SH-SY5Y (cell line): ENCODE measurements at regions not wholly inside any gene's neighbourhood (a gene's known extent, or its start where the extent isn't known, plus 50 kb on each side); places are given as distances from the start of the nearest gene placed in this dataset.

ENCODE experiments used
- GATA2 ChIP-seq: IDR thresholded peaks from 2 replicates; pipeline ENCODE4 v1.6.1; 2011; ENCODE audit warnings: mild to moderate bottlenecking, low read depth, low read length
- GATA3 ChIP-seq: IDR thresholded peaks from 2 replicates; pipeline ENCODE4 v1.6.1; 2011; ENCODE audit warnings: low read depth, mild to moderate bottlenecking, low read length, moderate library complexity

DNA sequence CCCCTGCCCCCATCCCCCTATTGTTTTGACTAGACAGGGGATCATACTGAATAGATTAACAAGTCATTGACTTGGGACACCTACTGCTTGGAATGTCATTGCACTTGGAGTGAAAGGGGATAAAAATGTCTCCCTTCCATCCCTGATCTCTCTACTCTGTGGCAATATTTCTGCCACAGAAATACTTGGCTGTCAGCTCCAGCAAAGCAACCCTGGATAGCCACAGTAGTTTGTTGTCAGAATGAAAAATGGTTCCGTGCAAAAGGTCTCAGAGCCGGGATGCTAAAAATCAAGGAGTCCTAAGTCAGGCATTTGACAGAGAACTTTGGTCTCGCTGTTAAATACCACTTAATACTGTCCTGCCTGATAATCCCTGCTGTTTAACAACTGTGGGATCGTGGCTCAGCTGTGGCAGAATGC is 722.0 kb upstream of the SOX9 start:
- TF ChIP-seq GATA3 (no peak), GATA2 (no peak)

DNA sequence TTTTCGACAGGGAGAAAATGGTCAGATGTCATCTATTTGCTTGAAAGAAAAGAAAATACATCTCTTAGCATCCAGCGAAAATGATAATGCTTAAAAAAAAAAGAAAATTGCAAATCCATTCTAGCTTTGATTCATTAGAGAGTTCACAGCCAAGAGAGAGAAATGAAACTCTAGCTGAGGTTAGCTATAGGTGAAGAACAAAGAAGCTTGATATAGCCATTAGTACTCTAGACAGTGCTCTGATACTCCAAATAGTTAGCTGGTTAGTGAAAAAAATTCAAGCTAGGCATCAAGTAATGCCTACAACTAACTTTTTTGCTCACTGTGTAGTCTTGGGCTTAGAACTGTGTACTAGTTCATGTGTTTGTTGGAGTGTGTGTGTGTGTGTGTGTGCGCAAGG is 721.6 kb upstream of the SOX9 start:
- TF ChIP-seq GATA2 (no peak), GATA3 (no peak)

DNA sequence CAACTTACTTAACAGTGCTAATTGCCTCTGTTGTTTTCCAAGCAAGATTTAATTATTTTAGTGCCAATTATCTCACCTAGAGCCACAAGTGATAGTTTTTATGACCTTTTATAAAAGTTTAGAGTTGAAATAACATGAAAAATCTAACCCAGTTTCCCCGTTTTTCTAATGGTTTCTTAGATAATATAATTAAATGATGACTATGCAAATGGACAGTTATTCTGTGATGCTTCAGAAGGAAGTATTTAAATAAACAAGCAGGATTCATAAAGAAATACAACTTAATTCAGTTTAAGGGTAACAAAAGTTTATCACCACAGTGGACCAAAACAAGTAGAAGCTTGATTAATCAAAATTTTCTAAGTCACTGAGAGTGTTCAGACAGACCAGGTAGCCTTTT is 721.2 kb upstream of the SOX9 start:
- no peak for TF ChIP-seq GATA3
- TF ChIP-seq GATA2 = no peak

DNA sequence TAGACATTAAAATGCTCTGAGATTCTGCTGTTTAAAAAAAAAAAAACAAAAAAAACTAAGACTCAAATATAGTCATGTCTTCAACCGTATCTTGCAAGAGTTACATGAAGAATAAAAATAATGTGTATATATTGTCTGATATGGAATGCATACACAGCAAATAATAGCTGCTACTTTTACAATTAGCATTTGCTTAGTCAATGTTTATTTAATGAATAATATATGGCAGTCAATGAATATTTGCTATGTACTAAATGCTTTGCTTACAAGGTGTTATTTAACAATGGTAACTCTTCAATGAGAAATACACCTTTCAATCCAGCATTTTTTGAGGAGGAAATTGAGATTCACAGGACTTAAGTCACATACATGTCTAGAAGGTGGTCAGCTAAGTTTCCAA is 718.8 kb upstream of the SOX9 start:
- TF ChIP-seq GATA2 = no peak
- TF ChIP-seq GATA3 = no peak

DNA sequence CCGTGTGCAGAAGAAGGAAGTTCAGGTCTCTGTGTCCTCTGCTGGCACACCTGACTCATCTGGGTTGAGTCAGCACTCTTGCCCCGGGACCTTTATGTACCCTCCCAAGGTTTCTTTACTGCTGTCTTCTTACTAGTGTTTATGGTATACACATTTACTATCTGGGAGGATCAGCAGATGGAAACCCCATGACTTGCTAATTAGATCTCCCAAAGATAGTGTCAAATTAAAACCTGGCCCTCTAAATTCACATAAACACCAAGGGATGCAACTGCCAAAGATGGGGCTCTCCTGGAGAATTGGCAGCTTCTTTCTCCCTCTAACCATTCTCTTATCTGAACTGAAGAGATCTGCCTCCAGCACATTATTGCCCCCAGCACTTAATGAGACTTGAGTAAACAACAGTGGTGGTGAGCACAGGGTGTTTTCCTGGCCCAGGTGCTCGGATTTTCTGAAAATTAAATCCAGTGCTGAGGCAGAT is 718.1 kb upstream of the SOX9 start:
- peak; percentile 86 for TF ChIP-seq GATA3
- TF ChIP-seq GATA2 = peak; percentile 87

DNA sequence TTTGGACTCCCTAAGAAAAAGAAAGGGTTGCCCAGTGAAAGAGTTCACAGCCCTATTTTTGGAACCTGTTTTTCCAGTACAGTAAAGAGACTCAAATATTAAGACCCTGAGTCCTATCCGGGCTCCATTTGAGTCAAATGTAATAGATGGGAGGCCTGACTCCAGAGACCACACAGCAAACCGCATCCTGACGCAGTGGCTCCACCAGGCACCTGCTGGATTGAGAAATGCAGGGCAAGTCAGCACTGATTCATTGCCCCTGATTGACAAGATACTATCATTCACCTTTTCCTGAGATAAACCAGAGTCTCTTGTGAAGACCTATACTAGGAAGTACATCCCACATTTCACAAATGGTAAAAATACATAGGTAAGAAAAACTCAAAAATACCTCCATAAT is 715.7 kb upstream of the SOX9 start:
- TF ChIP-seq GATA3 (no peak), GATA2 (no peak)

DNA sequence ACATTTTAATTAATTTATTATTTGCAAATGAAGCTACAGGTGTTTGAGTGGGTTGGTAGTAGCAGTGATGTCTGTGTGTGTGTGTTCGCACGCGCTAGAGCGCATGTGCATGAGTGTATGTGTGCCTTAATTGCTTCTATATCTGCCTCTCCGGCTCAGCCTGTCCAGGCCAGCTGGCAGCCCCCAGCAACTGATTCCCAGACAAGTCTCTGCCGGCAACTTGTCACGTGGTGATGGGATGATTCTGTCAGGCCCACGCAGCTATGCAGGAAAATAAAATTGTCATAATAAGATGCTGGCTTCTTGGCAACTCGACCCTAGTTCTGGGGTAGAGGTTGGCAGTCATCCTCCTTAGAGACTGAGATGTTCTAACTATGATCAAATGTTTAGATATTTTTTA is 712.8 kb upstream of the SOX9 start:
- no peak for TF ChIP-seq GATA2
- TF ChIP-seq GATA3 = no peak

DNA sequence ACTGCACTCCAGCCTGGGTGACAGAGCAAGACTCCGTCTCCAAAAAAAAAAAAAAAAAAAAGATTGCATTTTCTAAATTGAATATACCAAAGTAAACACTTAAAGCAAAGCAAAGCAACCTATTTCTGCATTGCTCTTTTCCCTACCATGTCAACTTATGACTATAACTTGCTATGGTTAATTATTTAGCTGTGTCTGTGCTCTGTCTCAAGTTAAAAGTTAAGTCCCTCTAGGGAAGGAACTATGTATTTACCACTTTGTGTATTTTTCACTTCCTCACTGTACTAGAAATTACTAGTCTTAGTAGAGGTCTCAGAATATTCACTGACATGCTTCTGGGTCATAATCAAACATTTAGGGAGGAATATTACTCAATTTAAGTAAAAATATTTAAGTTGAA is 711.7 kb upstream of the SOX9 start:
- TF ChIP-seq GATA3 = no peak
- no peak for TF ChIP-seq GATA2

DNA sequence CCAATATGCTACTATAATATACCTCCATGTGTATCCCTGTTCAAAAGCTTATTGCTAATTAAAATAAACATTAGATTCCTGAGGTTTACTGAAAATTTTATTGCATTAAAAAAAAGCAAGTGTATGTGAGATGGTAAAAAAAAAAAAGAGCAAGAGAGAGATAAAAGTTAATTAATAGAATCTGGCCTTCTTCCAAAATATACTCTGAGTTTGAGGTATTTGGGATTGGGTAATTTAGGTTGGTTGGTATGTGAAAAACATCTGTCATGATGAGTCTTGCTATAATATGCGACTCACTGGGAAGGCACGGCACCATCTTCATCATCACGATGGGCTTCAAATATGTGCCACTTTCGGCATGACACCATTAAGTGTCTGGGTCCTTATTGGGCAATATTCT is 711.1 kb upstream of the SOX9 start:
- TF ChIP-seq GATA2 (no peak), GATA3 (no peak)

DNA sequence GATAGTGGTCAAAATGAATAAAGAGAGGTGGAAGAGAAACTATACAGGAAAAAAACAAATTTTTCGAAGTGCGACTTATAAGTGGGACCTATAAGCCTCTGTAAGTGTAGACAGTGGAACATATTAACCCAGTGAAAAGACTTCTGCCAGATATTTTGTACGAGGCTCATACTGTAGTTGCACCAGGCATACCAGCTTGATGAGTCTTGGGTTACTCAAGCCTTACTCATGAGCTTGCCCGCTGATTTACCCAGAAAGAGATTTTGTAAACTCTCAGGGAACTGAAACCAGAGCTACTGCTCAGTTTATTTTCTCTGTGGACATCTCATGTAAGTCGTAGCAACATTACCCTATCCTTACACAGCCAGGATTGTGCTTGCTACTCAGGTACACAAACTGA is 708.0 kb upstream of the SOX9 start:
- TF ChIP-seq GATA2 (no peak), GATA3 (no peak)

DNA sequence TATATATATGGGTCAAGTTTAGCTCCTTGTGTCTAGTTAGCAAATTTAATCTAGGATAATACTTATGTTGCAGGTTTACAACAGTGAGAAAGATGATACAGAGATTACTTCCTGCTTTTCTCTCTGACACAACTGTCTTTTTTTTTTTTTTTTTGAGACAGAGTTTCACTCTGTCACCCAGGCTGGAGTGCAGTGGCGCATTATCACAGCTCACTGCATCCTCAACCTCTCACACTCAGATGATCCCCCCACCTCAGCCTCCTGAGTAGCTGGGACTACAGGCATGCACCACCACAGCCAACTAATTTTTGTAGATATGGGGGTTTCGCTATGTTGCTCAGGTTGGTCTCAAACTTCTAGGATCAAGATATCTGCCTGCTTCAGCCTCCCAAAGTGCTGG is 706.9 kb upstream of the SOX9 start:
- TF ChIP-seq GATA3 = no peak

DNA sequence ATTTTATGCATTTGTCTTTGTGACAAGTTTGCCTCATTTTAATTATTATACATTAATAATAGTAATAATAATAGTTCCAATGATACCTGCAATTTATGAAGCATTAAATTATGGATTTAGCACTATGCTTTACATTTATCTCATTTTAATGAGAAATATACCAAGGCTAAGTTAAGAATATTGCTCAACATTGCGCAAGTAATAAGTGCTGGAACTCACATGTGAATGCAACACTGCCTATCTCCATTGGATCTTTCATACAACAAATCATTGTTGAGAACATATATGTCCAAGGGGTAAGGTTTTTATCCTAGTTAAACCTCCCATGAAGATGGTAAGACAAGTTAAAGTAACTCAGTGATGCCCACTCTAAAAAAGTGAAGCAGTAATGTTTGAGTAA is 703.7 kb upstream of the SOX9 start:
- TF ChIP-seq GATA2 (no peak), GATA3 (no peak)

DNA sequence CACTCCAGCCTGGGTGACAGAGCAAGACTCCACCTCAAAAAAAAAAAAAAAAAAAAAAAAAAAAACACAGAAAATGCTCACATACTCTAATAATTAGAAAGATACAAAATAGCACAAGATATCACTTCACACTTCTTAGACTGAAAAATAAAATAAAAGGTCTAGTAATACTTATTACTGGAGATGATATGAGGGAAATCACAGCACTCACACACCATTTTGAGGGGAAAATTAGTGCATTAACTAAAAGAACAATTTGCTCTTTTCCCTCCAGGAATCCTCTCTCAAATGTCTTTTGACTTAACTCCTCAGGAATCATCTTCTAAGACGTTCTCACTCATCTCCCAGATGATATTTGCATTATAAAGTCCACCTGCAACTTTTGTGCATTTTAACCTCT is 697.9 kb upstream of the SOX9 start:
- TF ChIP-seq GATA2 (no peak), GATA3 (no peak)

DNA sequence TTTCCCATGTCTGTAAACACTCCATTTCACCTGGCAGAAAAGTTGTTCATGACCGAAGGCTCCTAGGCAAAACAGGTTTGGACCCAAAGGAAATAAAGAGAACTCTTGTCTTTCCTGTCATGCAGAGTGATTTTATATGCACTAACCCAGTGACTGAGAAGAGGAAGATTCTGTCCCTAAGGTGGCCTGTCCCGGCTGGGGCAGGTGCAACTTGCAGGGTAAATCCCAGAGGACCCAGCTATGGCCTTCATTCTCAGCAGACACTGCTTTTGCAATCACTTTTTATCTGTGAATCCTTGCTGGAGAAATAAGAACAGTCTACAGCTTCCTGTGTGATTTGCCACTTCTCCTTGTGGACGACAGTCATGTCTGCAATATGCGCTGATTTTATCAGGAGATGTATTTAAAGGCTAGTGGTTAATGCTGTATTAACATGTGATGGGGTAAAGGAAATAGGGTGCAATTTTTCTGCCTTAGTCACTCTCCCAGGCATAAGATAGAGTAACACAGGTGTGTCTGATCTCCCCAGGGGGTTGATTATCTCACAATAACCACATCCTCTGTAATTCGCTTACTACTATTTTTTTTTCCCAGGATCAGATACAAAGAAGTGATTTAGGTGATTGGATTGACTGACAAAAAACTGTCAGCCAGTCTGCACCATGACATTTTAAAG is 696.8 kb upstream of the SOX9 start:
- TF ChIP-seq GATA2 (peak; percentile 45; the same call in 1 of the 2 replicates), GATA3 (peak; percentile 13; the same call in 1 of the 2 replicates)

DNA sequence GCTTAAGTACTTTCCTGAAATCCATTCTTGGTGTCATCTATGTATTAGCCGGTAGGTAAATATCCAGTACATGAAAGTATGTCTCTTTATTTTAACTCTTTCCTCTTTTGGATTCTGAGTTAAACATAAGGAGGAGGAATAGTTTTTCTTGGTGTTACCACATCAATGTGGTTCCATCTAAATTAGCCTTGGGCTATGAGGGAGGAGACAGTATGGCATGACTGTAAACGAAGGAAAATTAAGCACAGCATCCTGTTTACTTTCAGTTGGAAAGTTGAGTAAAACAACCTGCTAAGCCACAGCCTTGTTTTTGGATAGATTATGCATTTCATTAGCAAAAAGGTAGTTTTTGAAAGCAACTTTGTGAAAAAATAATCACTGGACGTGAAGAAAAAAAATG is 693.0 kb upstream of the SOX9 start:
- TF ChIP-seq GATA3 (no peak), GATA2 (no peak)

DNA sequence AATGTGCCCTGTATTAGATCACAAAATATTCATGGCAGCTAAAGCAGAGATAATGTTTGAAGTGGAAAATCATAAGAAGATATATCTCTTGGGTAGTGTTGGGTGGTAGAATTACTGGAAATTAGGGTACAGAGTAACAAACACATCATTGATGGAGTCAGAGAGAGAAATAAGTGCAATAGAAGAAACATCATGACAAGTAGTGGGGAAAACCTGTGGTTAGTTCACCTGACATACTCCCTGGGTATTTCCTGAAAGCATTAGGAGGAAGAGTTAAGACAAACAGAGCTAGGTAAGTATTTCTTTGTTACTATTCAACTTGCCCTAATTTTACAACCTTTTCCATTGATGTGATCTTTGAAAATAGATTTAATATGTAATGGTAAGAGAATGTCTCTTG is 691.9 kb upstream of the SOX9 start:
- TF ChIP-seq GATA2 (no peak), GATA3 (no peak)
